RWPE2 (cell line): ENCODE measurements at regions not wholly inside any gene's neighbourhood (a gene's known extent, or its start where the extent isn't known, plus 50 kb on each side); places are given as distances from the start of the nearest gene placed in this dataset.

Source experiments
- ATAC-seq: fragments of 200-7000 bp; cut with Tn5 transposase; 3 replicates; pipeline ENCODE4 v1.9.1; 2021; ENCODE audit warnings: low read depth
- DNase-seq: peaks from one replicate; pipeline ENCODE4 v3.0.0-alpha.2; 2020; ENCODE audit warnings: low spot score
- H3K27ac ChIP-seq: fragments of 450-650 bp; 2 replicates; pipeline ENCODE4 v1.5.1; 2017; ENCODE audit warnings: mild to moderate bottlenecking; ENCODE audit not compliant: poor library complexity, severe bottlenecking
- H3K27me3 ChIP-seq: fragments of 250-450 bp; sonication (Bioruptor Pico); 2 replicates; pipeline ENCODE4 v1.5.1; 2021; ENCODE audit warnings: mild to moderate bottlenecking, moderate library complexity; ENCODE audit not compliant: insufficient read depth, poor library complexity, severe bottlenecking
- H3K36me3 ChIP-seq: fragments of 250-450 bp; sonication (Bioruptor Pico); 2 replicates; pipeline ENCODE4 v1.5.1; 2020; ENCODE audit warnings: low read depth, mild to moderate bottlenecking, moderate library complexity
- H3K4me1 ChIP-seq: fragments of 250-450 bp; sonication (Bioruptor Pico); 2 replicates; pipeline ENCODE4 v1.5.1; 2021; ENCODE audit warnings: mild to moderate bottlenecking, moderate library complexity; ENCODE audit not compliant: insufficient read depth, poor library complexity, severe bottlenecking
- H3K4me3 ChIP-seq: fragments of 250-450 bp; sonication (Bioruptor Pico); 2 replicates; pipeline ENCODE4 v1.5.1; 2021; ENCODE audit warnings: mild to moderate bottlenecking, moderate library complexity; ENCODE audit not compliant: severe bottlenecking
- H3K9me3 ChIP-seq: fragments of 250-450 bp; sonication (Bioruptor Pico); 2 replicates; pipeline ENCODE4 v1.5.1; 2021; ENCODE audit warnings: mild to moderate bottlenecking, moderate library complexity; ENCODE audit not compliant: severe bottlenecking
- TF ChIP-seq, protein P1 (sequence below): fragments of 450-650 bp; IDR thresholded peaks from one replicate; pipeline ENCODE4 v1.5.1; 2017; ENCODE audit warnings: mild to moderate bottlenecking, moderate library complexity; ENCODE audit not compliant: poor library complexity, severe bottlenecking

GRCh38 chr2:107242811-107243210, 356.8 kb upstream of the ST6GAL2 start:
- Histone ChIP-seq H3K9me3 (no peaks in the 10 kb centered on the region), H3K27me3 (no peaks in the 10 kb centered on the region), H3K27ac (no peak overlapping the region), H3K4me3 (no peak overlapping the region), H3K4me1 (no peaks in the 10 kb centered on the region), H3K36me3 (no peaks in the 10 kb centered on the region)
- DNase-seq (no peak), ATAC-seq (no peak)
- TF ChIP-seq, protein P1, sequence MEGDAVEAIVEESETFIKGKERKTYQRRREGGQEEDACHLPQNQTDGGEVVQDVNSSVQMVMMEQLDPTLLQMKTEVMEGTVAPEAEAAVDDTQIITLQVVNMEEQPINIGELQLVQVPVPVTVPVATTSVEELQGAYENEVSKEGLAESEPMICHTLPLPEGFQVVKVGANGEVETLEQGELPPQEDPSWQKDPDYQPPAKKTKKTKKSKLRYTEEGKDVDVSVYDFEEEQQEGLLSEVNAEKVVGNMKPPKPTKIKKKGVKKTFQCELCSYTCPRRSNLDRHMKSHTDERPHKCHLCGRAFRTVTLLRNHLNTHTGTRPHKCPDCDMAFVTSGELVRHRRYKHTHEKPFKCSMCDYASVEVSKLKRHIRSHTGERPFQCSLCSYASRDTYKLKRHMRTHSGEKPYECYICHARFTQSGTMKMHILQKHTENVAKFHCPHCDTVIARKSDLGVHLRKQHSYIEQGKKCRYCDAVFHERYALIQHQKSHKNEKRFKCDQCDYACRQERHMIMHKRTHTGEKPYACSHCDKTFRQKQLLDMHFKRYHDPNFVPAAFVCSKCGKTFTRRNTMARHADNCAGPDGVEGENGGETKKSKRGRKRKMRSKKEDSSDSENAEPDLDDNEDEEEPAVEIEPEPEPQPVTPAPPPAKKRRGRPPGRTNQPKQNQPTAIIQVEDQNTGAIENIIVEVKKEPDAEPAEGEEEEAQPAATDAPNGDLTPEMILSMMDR = no peak

DNA sequence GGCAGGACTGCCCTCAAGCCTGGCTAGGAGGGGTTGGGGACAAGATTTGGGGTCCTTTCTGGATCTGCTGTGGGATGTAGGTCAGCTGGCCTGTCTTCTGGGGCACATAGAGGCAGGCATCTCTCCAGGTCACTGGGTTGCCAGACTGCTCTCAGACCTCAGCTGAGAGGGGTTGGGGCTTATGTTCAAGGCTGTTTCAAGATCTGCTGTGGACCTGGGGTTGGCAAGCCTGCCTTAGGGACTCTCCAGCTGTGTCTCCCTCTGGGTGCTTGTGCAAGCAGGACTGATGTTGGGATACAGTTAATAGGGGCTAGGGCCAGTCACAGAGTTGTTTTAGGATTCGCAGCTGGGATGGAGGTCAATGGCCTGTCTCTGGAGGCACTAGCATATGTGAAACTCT, 363.0 kb upstream of the ST6GAL2 start:
- ATAC-seq = no peak

DNA sequence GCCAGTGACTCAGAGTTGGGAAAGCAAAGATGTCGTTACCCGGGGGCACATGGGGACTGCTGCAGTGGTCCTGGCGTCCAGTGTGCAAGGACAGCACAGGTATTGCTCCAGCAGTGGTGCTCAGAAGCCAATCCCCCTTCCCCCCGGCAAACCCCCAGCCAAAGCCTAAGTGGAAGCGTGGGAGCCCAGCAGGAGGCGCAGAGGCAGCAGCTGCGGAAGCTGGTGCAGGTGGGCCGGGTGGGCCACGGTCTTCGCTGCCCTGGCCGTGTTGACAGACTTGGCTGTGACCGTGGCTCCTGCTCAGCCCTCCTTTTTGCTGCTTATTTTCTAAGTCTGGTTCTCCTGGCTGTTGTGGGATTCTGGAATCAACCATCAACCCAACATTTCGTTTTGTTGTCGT, 369.8 kb upstream of the ST6GAL2 start:
- no peak for ATAC-seq
- TF ChIP-seq, protein P1 = no peak

More for the DNA sequence above, 363.0 kb upstream of the ST6GAL2 start:
- Histone ChIP-seq H3K9me3 (no peaks in the 10 kb centered on the region), H3K27ac (no peak overlapping the region), H3K36me3 (no peaks in the 10 kb centered on the region), H3K27me3 (no peaks in the 10 kb centered on the region), H3K4me1 (no peaks in the 10 kb centered on the region), H3K4me3 (no peak overlapping the region)
- TF ChIP-seq, protein P1 = no peak
- DNase-seq = no peak

GRCh38 chr2:107258531-107259407, 372.8 kb upstream of the ST6GAL2 start:
- H3K27me3 ChIP-seq = no peaks in the 10 kb centered on the region
- TF ChIP-seq, protein P1 = no peak
- DNase-seq = no peak
- H3K9me3 ChIP-seq = no peaks in the 10 kb centered on the region
- H3K36me3 ChIP-seq = no peaks in the 10 kb centered on the region
- no peak for ATAC-seq
- H3K4me1 ChIP-seq = no peaks in the 10 kb centered on the region
- no peak overlapping the region for H3K27ac ChIP-seq
- no peak overlapping the region for H3K4me3 ChIP-seq

More for the DNA sequence above, 369.8 kb upstream of the ST6GAL2 start:
- Histone ChIP-seq H3K4me1 (no peaks in the 10 kb centered on the region), H3K4me3 (no peak overlapping the region), H3K9me3 (no peaks in the 10 kb centered on the region), H3K27me3 (no peaks in the 10 kb centered on the region), H3K27ac (no peak overlapping the region), H3K36me3 (no peaks in the 10 kb centered on the region)
- no peak for DNase-seq
